ENCODE measurements at regions not wholly inside any gene's neighbourhood (a gene's known extent, or its start where the extent isn't known, plus 50 kb on each side); places are given as distances from the start of the nearest gene placed in this dataset.

DNA sequence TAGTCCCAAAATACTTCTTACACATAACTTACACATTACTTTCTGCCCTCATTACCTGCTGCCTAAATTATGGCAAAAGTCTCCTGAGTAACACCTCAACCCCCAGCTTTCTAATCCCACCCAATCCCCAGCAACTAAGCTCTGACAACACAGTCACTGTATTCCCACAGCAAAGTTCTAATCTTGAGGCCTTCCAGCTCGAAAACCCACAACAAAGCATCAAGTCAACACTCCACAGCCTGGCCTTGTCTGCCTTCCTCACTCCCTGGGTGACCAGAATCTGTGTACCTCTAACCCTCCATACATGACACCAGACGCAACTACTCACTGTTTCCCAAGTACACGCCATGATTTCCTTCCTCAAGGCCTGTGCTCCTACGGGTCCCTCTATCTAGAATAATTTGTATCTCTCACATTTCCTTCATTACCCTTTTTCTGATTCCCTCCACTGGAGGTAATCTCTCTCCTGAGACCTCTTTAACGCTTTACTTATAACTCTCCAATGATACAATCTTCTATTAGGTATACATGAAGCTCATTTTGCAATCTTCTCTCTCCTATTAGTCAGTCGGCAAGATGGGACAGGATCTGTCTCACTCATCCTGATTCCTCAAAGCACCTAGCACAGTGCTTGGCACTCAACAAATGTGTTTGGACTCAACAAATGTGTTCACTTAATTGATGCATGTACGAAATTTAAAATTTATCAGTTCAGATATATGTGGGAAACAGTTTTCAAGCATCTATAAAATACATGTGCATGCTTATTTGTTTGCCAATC, 87.6 kb upstream of the DOCK9 start:
- Histone ChIP-seq H3K4me3 (ENCODE audit: low read length) (no peak overlapping the region), H3K4me1 (ENCODE audit: control insufficient read depth, insufficient read depth, low read length) (peaks cover 12% of the 10 kb centered on the region), H3K9ac (ENCODE audit: low read length) (no peak overlapping the region), H3K27me3 (replicated peaks; ENCODE audit: control insufficient read depth, insufficient read depth, low read length) (no peaks in the 10 kb centered on the region), H3K9me3 (ENCODE audit: control insufficient read depth, low read length) (no peaks in the 10 kb centered on the region), H3K36me3 (ENCODE audit: control insufficient read depth, insufficient read depth, low read length, severe bottlenecking) (no peaks in the 10 kb centered on the region)
- DNase-seq (ENCODE audit: low read depth) = no peak

DNA sequence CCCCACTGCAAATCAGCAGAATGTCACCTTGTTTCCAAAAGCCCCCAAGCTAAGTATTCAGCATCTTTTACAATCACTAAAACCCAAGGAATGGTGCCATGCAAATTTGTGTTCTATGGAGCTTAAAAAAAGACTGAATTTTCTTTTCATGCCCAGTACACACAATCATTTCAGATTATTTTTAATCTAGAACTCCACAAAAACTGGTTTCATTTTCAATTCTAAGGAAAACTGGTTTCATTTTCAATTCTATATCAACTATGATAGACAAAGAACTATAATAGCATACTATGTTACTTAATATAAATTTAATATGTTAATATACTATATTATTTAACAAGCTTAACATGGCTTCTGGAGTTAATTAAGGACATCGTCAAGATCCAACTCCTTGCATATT, 88.4 kb upstream of the DOCK9 start:
- Histone ChIP-seq H3K27me3 (replicated peaks; ENCODE audit: control insufficient read depth, insufficient read depth, low read length) (no peaks in the 10 kb centered on the region), H3K9me3 (ENCODE audit: control insufficient read depth, low read length) (no peaks in the 10 kb centered on the region), H3K9ac (ENCODE audit: low read length) (no peak overlapping the region), H3K36me3 (ENCODE audit: control insufficient read depth, insufficient read depth, low read length, severe bottlenecking) (no peaks in the 10 kb centered on the region), H3K4me3 (ENCODE audit: low read length) (no peak overlapping the region), H3K4me1 (ENCODE audit: control insufficient read depth, insufficient read depth, low read length) (peaks cover 12% of the 10 kb centered on the region)
- DNase-seq (ENCODE audit: low read depth) = no peak

DNA sequence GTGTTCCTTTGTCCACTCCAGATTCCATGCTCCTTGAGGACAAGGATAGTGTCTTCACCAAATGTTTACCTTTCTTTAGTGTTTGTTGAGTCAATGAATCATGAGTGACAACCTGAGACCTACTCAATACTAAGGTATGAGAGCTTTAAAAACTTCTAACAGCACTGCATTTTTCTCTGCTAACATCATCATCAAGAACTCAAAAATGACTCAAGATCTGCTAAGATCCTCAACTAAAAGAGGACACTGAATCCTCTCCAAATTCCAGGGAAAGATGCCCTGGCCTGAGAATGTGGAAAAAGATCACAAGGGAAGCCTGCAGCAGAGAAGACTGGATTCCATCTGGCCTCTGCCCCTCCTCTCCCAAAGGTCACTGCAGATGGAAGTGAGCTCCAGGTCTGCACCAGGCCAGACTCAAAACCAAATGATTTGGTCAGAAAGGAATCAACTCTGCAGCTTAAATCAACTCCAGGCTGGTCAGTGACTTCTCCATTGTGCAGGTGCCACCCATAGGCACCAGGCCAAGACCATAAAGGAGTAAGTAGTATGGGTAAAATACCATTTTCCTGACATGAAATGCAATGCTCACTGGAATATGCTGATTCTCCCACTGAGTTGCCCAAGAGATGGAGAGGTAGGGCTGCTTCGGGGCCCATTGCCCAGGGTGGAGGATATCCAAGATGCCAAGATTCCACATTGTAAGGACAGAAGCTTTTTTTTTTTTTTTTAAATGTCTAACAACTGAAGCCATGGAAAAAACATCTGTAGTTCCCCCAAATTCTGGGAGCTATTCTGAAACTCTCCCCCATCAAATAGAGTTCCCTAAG, 89.5 kb upstream of the DOCK9 start:
- Histone ChIP-seq H3K27me3 (replicated peaks; ENCODE audit: control insufficient read depth, insufficient read depth, low read length) (no peaks in the 10 kb centered on the region), H3K36me3 (ENCODE audit: control insufficient read depth, insufficient read depth, low read length, severe bottlenecking) (no peaks in the 10 kb centered on the region), H3K4me3 (ENCODE audit: low read length) (no peak overlapping the region), H3K9me3 (ENCODE audit: control insufficient read depth, low read length) (no peaks in the 10 kb centered on the region), H3K4me1 (ENCODE audit: control insufficient read depth, insufficient read depth, low read length) (peaks cover 12% of the 10 kb centered on the region), H3K9ac (ENCODE audit: low read length) (no peak overlapping the region)
- peak; percentile 48 for DNase-seq (ENCODE audit: low read depth)

DNA sequence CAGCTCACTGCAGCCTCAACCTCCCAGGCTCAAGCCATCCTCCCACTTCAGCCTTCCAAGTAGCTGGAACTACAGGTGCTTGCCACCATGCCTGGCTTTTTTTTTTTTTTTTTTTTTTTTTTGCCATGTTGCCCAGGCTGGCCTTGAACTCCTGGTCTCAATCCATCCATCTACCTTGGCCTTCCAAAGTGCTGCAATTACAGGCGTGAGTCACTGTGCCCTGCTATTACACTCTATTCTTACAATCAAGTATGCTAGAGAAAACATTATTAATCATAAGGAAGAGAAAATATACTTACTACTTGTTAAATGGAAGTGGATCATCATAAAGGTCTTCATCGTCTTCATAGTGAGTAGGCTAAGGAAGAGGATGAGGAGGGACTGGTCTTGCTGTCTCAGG, 93.3 kb upstream of the DOCK9 start:
- no peaks in the 10 kb centered on the region for H3K27me3 ChIP-seq (replicated peaks; ENCODE audit: control insufficient read depth, insufficient read depth, low read length)
- DNase-seq (ENCODE audit: low read depth) = no peak
- peaks cover 15% of the 10 kb centered on the region for H3K9me3 ChIP-seq (ENCODE audit: control insufficient read depth, low read length)
- no peaks in the 10 kb centered on the region for H3K36me3 ChIP-seq (ENCODE audit: control insufficient read depth, insufficient read depth, low read length, severe bottlenecking)
- no peak overlapping the region for H3K4me3 ChIP-seq (ENCODE audit: low read length)
- H3K4me1 ChIP-seq (ENCODE audit: control insufficient read depth, insufficient read depth, low read length) = peaks cover 12% of the 10 kb centered on the region
- H3K9ac ChIP-seq (ENCODE audit: low read length) = no peak overlapping the region

GRCh38 chr13:99071666-99072065, 93.8 kb upstream of the DOCK9 start:
- Histone ChIP-seq H3K9me3 (ENCODE audit: control insufficient read depth, low read length) (peaks cover 15% of the 10 kb centered on the region), H3K27me3 (replicated peaks; ENCODE audit: control insufficient read depth, insufficient read depth, low read length) (no peaks in the 10 kb centered on the region), H3K36me3 (ENCODE audit: control insufficient read depth, insufficient read depth, low read length, severe bottlenecking) (no peaks in the 10 kb centered on the region), H3K4me3 (ENCODE audit: low read length) (no peak overlapping the region), H3K4me1 (ENCODE audit: control insufficient read depth, insufficient read depth, low read length) (peaks cover 12% of the 10 kb centered on the region), H3K9ac (ENCODE audit: low read length) (no peak overlapping the region)
- DNase-seq (ENCODE audit: low read depth) = no peak

- peaks cover 8% of the 10 kb centered on the region for H3K4me1 ChIP-seq (ENCODE audit: control insufficient read depth, insufficient read depth, low read length)
- no peaks in the 10 kb centered on the region for H3K27me3 ChIP-seq (replicated peaks; ENCODE audit: control insufficient read depth, insufficient read depth, low read length)
- H3K9me3 ChIP-seq (ENCODE audit: control insufficient read depth, low read length) = peaks cover 15% of the 10 kb centered on the region
- H3K36me3 ChIP-seq (ENCODE audit: control insufficient read depth, insufficient read depth, low read length, severe bottlenecking) = no peaks in the 10 kb centered on the region
- H3K4me3 ChIP-seq (ENCODE audit: low read length) = no peak overlapping the region
- no peak overlapping the region for H3K9ac ChIP-seq (ENCODE audit: low read length)
- no peak for DNase-seq (ENCODE audit: low read depth)
Observed at GRCh38 chr13:99072356-99072755, 94.5 kb upstream of the DOCK9 start.

GRCh38 chr13:99072941-99073340, 95.1 kb upstream of the DOCK9 start:
- H3K36me3 ChIP-seq (ENCODE audit: control insufficient read depth, insufficient read depth, low read length, severe bottlenecking) = no peaks in the 10 kb centered on the region
- no peaks in the 10 kb centered on the region for H3K27me3 ChIP-seq (replicated peaks; ENCODE audit: control insufficient read depth, insufficient read depth, low read length)
- peaks cover 2% of the 10 kb centered on the region for H3K4me1 ChIP-seq (ENCODE audit: control insufficient read depth, insufficient read depth, low read length)
- DNase-seq (ENCODE audit: low read depth) = no peak
- no peak overlapping the region for H3K4me3 ChIP-seq (ENCODE audit: low read length)
- no peak overlapping the region for H3K9ac ChIP-seq (ENCODE audit: low read length)
- peaks cover 15% of the 10 kb centered on the region for H3K9me3 ChIP-seq (ENCODE audit: control insufficient read depth, low read length)

DNA sequence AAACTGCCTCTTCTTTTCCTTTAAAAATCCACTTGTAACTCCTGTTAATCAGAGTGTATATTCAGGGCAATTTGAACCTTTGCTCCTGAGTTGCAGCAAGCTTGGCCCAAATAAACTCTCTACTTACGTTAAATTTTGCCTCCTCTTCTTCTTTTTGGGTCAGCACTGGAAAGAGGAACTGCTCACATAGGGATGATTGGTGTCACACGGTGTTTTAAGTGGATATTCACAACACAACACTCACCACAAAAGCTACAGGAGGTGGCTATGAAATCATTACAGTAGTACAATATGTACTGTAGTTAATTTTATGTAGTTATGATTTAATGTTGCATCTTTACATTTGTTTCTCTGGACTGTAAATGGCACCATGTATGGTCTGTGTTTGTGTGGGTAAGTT, 96.8 kb upstream of the DOCK9 start:
- DNase-seq (ENCODE audit: low read depth) = no peak
- H3K36me3 ChIP-seq (ENCODE audit: control insufficient read depth, insufficient read depth, low read length, severe bottlenecking) = no peaks in the 10 kb centered on the region
- H3K9ac ChIP-seq (ENCODE audit: low read length) = no peak overlapping the region
- no peaks in the 10 kb centered on the region for H3K4me1 ChIP-seq (ENCODE audit: control insufficient read depth, insufficient read depth, low read length)
- H3K9me3 ChIP-seq (ENCODE audit: control insufficient read depth, low read length) = peaks cover 15% of the 10 kb centered on the region
- no peaks in the 10 kb centered on the region for H3K27me3 ChIP-seq (replicated peaks; ENCODE audit: control insufficient read depth, insufficient read depth, low read length)
- H3K4me3 ChIP-seq (ENCODE audit: low read length) = no peak overlapping the region

GRCh38 chr13:99075268-99076191, 97.7 kb upstream of the DOCK9 start:
- DNase-seq (ENCODE audit: low read depth) = no peak
- Histone ChIP-seq H3K9me3 (ENCODE audit: control insufficient read depth, low read length) (peaks cover 15% of the 10 kb centered on the region), H3K4me3 (ENCODE audit: low read length) (no peak overlapping the region), H3K9ac (ENCODE audit: low read length) (no peak overlapping the region), H3K27me3 (replicated peaks; ENCODE audit: control insufficient read depth, insufficient read depth, low read length) (no peaks in the 10 kb centered on the region), H3K36me3 (ENCODE audit: control insufficient read depth, insufficient read depth, low read length, severe bottlenecking) (no peaks in the 10 kb centered on the region), H3K4me1 (ENCODE audit: control insufficient read depth, insufficient read depth, low read length) (no peaks in the 10 kb centered on the region)

DNA sequence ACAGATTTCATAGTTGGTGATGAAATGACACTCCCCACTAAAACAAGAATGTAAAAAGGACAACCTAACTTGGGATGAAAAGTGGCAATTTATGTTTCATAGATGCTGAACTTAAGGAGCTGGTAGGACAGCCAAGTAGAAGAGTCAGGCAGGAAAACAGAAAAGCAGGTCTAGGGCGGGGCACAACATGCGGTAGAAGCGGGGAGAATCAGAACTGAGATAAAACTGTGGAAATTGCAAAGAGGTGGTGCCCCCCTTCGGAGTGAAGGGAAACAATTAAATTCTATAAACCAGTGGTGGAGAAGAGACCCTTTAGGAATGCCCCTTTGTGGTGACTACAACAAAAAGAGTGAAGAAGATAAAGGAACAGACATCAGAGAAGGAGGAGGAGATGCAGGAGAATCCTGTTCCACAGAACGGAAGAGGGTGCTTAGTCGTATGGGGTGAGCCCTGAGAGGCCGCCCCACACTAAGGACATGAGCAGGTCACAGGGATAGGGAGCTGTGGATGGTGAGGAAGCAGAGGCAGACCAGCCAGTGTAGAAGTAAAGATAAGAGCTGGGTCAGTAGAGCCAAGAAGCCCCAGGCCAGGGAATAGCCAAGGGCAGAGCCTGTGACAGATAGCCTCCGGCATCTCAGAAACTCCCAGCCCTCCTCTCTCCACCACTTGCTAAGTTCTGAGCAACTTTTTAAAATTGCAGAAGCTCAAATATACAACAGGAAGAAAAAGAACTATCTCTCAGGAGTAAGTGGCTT, 100.3 kb upstream of the DOCK9 start:
- H3K4me1 ChIP-seq (ENCODE audit: control insufficient read depth, insufficient read depth, low read length) = no peaks in the 10 kb centered on the region
- peaks cover 11% of the 10 kb centered on the region for H3K9me3 ChIP-seq (ENCODE audit: control insufficient read depth, low read length)
- H3K9ac ChIP-seq (ENCODE audit: low read length) = no peak overlapping the region

More for the DNA sequence above, 100.3 kb upstream of the DOCK9 start:
- Histone ChIP-seq H3K36me3 (ENCODE audit: control insufficient read depth, insufficient read depth, low read length, severe bottlenecking) (no peaks in the 10 kb centered on the region), H3K27me3 (replicated peaks; ENCODE audit: control insufficient read depth, insufficient read depth, low read length) (no peaks in the 10 kb centered on the region), H3K4me3 (ENCODE audit: low read length) (no peak overlapping the region)
- no peak for DNase-seq (ENCODE audit: low read depth)
